ENCODE measurements at regions not wholly inside any gene's neighbourhood (a gene's known extent, or its start where the extent isn't known, plus 50 kb on each side); places are given as distances from the start of the nearest gene placed in this dataset.
"Not testable (repeated sequence)": the region's sequence is repeated elsewhere in the genome, so short reads cannot be mapped to it uniquely, and the experiment has no call there.

DNA sequence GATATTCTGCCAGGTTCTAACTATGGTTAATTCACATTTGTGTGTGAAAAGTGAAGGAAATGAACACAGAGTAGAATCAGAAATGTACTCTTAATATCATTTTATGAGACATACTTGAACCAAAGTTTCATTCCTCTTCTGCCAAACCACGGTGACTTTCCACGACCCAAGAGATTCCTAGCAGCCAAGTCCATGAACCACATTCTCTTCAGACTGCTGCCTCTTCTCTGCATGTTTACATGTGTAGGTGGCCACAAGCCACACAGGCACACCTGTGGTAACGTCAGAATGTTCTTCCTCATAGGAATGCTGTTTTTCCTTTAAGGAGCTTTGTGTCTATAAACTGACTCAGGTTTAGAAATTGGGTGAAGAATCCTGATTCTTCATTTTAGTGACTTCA is 1411.2 kb downstream of the RAPGEF2 start:
- no peak for DNase-seq

DNA sequence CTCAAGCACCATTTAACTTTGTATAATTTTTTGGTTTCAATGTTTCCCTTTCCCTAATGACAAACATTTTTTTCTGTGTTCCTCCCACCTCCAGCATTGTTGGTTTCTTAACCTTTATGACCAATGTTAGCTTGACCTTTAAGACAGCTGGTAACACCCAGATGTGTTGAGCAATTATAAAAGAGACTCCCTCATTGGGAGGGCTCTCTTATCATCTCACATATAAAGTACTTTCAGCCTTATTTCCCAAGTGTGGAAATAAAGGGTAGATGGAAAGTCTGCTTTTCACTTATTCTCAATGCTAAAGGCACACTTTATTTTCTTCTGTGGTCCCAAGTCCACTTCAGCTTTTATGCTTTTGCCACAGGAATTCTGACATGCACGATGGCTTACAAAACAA is 1420.4 kb downstream of the RAPGEF2 start:
- DNase-seq, result no peak

GRCh38 chr4:160537681-160538080 is 1434.8 kb downstream of the RAPGEF2 start:
- no peak for DNase-seq

GRCh38 chr4:160546201-160546600 is 1443.3 kb downstream of the RAPGEF2 start:
- DNase-seq, result no peak

GRCh38 chr4:160549951-160550519 is 1447.2 kb downstream of the RAPGEF2 start:
- not testable (repeated sequence) for DNase-seq

- no peak for DNase-seq
These were observed 1459.8 kb downstream of the RAPGEF2 start for GRCh38 chr4:160562661-160563060.

GRCh38 chr4:160563552-160564282 is 1460.8 kb downstream of the RAPGEF2 start:
- DNase-seq, result no peak

GRCh38 chr4:160567634-160568033 is 1464.8 kb downstream of the RAPGEF2 start:
- DNase-seq, result no peak

DNA sequence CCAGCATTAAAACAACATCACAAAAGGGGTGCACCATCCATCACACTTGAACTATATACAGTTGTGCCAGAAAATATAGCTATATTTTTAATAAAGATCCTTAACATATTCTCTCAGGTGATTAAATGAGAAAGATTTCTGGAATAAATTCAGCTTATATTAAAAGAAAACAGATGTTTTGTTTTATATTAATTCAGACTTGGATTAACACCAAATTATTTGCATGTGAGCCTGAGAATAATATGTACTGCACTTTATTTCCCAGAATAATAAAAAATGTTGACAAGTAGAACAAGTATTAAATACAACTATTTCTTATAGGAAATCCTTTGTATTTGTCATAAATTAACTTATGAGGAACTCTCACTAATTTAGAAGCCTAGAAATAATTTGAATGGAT is 1467.4 kb downstream of the RAPGEF2 start:
- DNase-seq, result no peak

DNA sequence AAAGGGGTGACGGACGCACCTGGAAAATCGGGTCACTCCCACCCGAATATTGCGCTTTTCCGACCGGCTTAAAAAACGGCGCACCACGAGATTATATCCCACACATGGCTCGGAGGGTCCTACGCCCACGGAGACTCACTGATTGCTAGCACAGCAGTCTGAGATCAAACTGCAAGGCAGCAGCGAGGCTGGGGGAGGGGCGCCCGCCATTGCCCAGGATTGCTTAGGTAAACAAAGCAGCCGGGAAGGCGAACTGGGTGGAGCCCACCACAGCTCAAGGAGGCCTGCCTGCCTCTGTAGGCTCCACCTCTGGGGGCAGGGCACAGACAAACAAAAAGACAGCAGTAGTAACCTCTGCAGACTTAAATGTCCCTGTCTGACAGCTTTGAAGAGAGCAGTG is 1471.4 kb downstream of the RAPGEF2 start:
- DNase-seq, result not testable (repeated sequence)

DNA sequence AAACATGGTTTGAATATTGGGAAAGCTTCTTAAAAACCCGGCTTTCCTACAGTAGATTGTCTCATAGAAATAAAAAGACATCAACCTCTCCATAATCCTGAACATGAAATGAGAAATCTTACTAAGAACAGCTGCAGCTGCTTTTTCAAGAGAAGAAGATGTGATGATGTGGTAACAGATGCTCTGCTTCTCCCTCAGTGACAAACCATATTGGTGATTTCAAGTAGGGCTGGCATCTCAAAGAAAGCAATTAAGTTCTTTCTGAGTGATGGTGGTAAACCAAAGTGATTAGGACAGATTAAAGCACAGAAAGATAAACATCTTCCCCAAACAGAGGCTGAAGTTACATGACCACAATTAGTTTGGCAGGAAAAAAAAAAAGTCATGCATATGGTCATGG is 1477.7 kb downstream of the RAPGEF2 start:
- no peak for DNase-seq

DNA sequence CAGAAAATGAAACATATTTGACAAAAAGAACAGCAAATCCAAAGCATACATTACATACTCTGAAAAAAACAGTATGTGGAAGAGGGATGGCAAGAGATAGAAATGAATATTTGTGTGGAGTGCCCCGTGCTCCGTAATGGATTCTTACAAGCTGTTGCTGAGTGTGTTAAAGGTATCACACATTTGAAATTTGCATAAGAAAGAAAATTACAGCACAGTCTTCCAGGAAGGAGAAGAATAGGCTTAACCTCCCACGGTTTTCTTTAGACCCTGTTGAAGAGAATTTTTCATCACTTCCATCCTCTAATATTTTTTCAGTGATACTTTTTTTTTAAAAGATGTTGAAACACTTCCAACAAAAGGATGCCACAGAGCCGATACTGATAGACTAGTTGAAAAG is 1489.4 kb downstream of the RAPGEF2 start:
- no peak for DNase-seq

- no peak for DNase-seq
These were observed 1492.8 kb downstream of the RAPGEF2 start for GRCh38 chr4:160595646-160596045.

GRCh38 chr4:160604541-160604940 is 1501.7 kb downstream of the RAPGEF2 start:
- no peak for DNase-seq

DNA sequence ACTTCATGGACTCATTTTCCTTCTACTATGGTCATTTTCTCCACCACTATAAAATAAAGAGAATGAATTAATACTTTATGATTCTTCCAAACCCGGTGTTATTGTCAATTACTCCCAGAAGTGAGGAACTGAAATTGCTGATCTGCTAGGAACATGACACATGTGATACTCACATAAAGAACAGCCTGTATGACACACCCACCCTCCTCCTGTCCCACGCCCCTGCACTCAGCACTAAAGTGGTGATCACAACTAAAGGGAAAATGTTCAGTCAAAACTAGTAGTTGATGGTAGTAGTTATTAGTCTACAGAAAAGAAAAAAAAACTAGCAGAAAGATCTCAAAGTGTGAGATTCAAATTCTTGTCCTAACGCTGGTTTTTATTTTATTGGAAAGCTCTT is 1508.3 kb downstream of the RAPGEF2 start:
- DNase-seq, result no peak

DNA sequence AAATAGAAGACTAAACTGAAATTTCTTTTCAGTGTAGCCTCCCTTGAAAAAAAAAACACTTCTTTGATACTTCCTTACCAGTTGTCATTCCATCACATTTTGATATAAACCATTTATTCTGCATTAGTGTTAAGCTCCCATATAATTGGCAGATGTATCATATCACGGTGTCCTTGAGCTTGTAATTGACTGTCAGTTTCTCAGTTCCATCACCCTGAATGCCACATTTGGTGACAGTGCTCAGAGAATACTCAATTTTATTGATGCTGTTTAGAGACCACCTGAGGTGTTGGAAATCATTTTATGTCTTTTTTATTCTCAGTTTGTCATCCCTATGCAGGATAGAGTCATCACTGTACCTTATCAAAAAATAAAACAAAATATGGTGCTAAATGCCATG is 1528.2 kb downstream of the RAPGEF2 start:
- no peak for DNase-seq

DNA sequence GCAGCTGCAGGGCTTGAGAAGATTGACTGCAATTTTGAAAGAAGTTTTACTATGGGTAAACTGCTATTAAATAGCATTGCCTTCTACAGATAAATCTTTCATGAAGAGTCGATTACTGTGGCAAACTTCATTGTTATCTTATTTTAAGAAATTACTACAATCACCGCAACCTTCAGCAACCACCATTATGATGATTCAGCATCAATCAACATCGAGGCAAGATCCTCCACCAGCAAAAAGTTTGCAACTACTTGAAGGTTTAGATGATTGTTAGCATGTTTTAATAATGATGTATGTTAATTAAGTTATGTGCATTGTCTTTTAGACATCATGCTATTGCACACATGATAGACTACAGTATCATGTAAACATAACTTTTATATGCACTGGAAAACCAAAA is 1511.0 kb downstream of the FSTL5 start:
- DNase-seq, result no peak

GRCh38 chr4:160675550-160675949 is 1488.2 kb downstream of the FSTL5 start:
- no peak for DNase-seq

GRCh38 chr4:160685729-160686128 is 1478.1 kb downstream of the FSTL5 start:
- DNase-seq, result no peak

DNA sequence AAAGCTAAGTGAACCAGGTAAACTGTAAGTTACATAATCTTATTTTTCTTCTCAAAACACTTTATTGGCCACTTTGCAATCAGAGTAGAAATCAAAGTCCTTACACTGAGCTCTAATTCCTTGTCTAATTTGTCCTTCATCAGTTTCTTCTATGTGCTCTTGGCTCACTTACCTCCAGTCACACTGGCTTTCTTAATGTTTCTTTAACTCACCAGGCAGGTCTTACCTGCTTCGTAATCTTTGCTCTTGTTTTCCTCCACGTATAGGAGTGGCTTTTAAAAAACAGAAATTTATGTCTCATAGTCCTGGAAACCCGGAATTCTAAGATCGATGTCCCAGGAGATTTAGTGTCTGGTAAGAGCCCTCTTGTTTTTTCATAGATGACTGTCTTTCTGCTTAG is 1462.1 kb downstream of the FSTL5 start:
- DNase-seq, result no peak

DNA sequence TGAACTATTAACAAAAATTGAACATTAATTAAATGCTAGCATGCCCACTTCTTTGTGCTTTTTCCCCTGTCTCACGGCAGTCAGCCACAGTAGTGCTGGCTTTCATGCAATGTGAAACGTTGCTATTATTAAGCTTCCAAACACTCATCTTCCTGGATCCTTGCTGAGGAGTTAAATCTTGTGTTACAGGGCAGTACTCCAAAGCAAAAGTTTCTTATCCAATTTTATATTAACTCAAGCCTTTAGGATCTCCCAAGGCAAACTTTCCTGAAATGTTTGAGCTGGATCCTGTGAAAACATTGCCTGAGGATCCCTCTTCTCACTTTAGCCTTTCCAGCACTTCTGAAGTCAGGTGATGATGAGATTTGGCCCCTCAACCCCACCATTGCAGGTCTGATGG is 1454.8 kb downstream of the FSTL5 start:
- no peak for DNase-seq

GRCh38 chr4:160709546-160709945 is 1454.3 kb downstream of the FSTL5 start:
- DNase-seq, result no peak

DNA sequence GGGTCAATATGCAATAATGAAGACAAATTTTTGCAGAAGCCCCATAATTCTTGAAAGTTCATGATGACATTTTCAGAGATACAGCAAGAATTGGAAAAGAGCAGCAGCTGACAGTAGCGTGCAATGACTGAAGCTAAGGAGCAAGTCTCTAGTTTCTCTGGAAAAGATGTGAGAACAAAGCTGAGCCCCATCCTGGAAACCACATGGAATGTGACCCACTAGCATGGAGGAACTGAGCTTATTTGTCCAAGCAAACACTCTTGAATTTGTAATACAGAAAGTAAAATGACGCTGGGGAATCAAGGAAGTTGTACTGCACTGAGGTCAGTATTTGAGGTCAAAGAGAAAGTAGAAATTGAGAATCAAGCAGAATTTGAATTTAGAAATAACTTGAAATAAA is 1447.2 kb downstream of the FSTL5 start:
- DNase-seq, result no peak

- DNase-seq, result no peak
These were observed 1446.0 kb downstream of the FSTL5 start for GRCh38 chr4:160717848-160718247.

DNA sequence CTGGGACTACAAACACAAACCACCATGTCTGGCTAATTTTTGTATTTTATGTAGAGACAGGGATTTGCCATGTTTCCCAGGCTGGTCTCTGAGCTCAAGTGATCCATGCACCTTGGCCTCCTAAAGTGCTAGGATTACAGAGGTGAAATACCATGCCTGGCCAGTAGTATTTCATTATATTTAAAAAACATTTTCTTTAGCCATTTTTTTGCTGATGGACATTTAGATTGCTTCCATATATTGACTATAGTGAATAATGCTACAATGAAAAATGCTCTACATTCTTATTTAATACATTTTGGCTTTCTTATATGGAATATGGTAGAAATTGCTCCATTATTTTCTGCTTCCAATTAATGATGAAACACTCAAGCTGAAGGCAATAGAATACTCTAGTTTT is 1439.7 kb downstream of the FSTL5 start:
- no peak for DNase-seq
